H1 (cell line): ENCODE measurements at regions not wholly inside any gene's neighbourhood (a gene's known extent, or its start where the extent isn't known, plus 50 kb on each side); places are given as distances from the start of the nearest gene placed in this dataset.
"Not testable (repeated sequence)": the region's sequence is repeated elsewhere in the genome, so short reads cannot be mapped to it uniquely, and the experiment has no call there.

Experiments used
- EGR1 ChIP-seq: IDR thresholded peaks from 2 replicates; pipeline ENCODE4 v1.6.1; 2011; ENCODE audit warnings: low read depth, low read length, borderline replicate concordance
- EZH2 ChIP-seq: fragments of 200-600 bp; sonication (generic); IDR thresholded peaks from 2 replicates; pipeline ENCODE4 v1.7.1; 2012; ENCODE audit warnings: low read depth, mild to moderate bottlenecking, moderate library complexity, low read length, inconsistent platforms; ENCODE audit not compliant: severe bottlenecking
- NANOG ChIP-seq: IDR thresholded peaks from 2 replicates; pipeline ENCODE4 v1.6.1; 2011; ENCODE audit warnings: low read length, low read depth, mild to moderate bottlenecking, inconsistent platforms; ENCODE audit not compliant: insufficient read depth, poor library complexity, severe bottlenecking
- PHF8 ChIP-seq: fragments of 200-600 bp; sonication (generic); conservative IDR thresholded peaks from 2 replicates; pipeline ENCODE4 v1.7.1; 2012; ENCODE audit warnings: low read depth, mild to moderate bottlenecking, inconsistent platforms, low read length, moderate library complexity
- TAF1 ChIP-seq: IDR thresholded peaks from 2 replicates; pipeline ENCODE4 v1.6.1; 2011; ENCODE audit warnings: mild to moderate bottlenecking, low read depth, low read length
- TCF12 ChIP-seq: IDR thresholded peaks from 2 replicates; pipeline ENCODE4 v1.6.1; 2011; ENCODE audit warnings: low read depth, mild to moderate bottlenecking, low read length
- TF ChIP-seq, protein P1 (sequence below), 3 experiments: IDR thresholded peaks; 1 replicate in 2 of 3; 2 replicates in 1 of 3; pipeline versions ENCODE4 v1.5.1 to v1.6.1; 2011; ENCODE audit warnings: low read length in 3 of 3, mild to moderate bottlenecking in 3 of 3, inconsistent platforms in 2 of 3, low read depth in 1 of 3, moderate library complexity in 1 of 3; ENCODE audit not compliant: insufficient read depth in 1 of 3; ENCODE audit errors: control extremely low read depth in 1 of 3

DNA sequence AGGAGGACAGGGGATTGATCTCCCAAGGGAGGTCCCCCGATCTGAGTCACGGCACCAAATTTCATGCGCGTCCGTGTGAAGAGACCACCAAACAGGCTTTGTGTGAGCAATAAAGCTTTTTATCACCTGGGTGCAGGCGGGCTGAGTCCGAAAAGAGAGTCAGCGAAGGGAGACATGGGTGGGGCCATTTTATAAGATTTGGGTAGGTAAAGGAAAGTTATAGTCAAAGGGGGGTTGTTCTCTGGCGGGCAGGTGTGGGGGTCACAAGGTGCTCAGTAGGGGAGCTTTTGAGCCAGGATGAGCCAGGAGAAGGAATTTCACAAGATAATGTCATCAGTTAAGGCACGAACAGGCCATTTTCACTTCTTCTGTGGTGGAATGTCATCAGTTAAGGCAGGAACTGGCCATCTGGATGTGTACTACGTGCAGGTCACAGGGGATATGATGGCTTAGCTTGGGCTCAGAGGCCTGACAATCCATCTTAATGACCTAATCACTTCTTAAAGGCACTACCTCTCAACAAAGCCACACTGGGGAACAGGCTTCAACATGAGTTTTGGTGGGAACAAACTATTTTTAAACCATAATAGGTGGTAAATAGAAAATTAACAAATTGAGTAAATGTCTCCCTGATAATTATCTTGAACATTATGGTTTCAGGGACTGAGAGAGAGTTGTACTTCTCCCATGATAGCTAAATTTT is 70.2 kb downstream of the RAP2B start:
- not testable (repeated sequence) for TF ChIP-seq EGR1, PHF8, NANOG, EZH2, TAF1, TCF12
- TF ChIP-seq, protein P1, sequence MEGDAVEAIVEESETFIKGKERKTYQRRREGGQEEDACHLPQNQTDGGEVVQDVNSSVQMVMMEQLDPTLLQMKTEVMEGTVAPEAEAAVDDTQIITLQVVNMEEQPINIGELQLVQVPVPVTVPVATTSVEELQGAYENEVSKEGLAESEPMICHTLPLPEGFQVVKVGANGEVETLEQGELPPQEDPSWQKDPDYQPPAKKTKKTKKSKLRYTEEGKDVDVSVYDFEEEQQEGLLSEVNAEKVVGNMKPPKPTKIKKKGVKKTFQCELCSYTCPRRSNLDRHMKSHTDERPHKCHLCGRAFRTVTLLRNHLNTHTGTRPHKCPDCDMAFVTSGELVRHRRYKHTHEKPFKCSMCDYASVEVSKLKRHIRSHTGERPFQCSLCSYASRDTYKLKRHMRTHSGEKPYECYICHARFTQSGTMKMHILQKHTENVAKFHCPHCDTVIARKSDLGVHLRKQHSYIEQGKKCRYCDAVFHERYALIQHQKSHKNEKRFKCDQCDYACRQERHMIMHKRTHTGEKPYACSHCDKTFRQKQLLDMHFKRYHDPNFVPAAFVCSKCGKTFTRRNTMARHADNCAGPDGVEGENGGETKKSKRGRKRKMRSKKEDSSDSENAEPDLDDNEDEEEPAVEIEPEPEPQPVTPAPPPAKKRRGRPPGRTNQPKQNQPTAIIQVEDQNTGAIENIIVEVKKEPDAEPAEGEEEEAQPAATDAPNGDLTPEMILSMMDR (IDR thresholded peaks at IDR 0.05; ENCODE audit: control extremely low read depth in 1 of 3, insufficient read depth in 1 of 3, low read depth in 1 of 3, low read length in 3 of 3): not testable (repeated sequence)
